Hematopoietic multipotent progenitor cell (in vitro differentiated cells): ENCODE measurements at regions not wholly inside any gene's neighbourhood (a gene's known extent, or its start where the extent isn't known, plus 50 kb on each side); places are given as distances from the start of the nearest gene placed in this dataset.
A peak's percentile ranks its signal among the peaks of the same experiment; 100 is the strongest.

Experiments used
- DNase-seq, 3 donors: peaks; one replicate each; pipeline ENCODE4 v3.0.0-alpha.2; 2011 to 2015; ENCODE audit warnings: low read depth in 2 of 3, low spot score in 2 of 3

- no peak for DNase-seq
Measured at GRCh38 chr7:84261509-84261908, 66.9 kb upstream of the SEMA3A start.

GRCh38 chr7:84258628-84259027, 64.0 kb upstream of the SEMA3A start:
- DNase-seq, result no peak

- DNase-seq, result no peak
Measured at GRCh38 chr7:84256571-84256971, 62.0 kb upstream of the SEMA3A start.

- no peak for DNase-seq
Measured at GRCh38 chr7:84251277-84251781, 56.7 kb upstream of the SEMA3A start.

GRCh38 chr7:84250452-84250851, 55.9 kb upstream of the SEMA3A start:
- no peak for DNase-seq

GRCh38 chr7:84249656-84250055, 55.1 kb upstream of the SEMA3A start:
- DNase-seq, result peak in 2 of 3 donors; percentile 23 to 70

- DNase-seq, result no peak
Measured at GRCh38 chr7:84248843-84249242, 54.3 kb upstream of the SEMA3A start.

GRCh38 chr7:84248267-84248666, 53.7 kb upstream of the SEMA3A start:
- DNase-seq, result no peak

- DNase-seq, result peak in 1 of 3 donors; percentile 5
Measured at GRCh38 chr7:84247591-84247990, 53.0 kb upstream of the SEMA3A start.

- DNase-seq, result no peak
Measured at GRCh38 chr7:84245835-84246234, 51.2 kb upstream of the SEMA3A start.
